ENCODE measurements at regions not wholly inside any gene's neighbourhood (a gene's known extent, or its start where the extent isn't known, plus 50 kb on each side); places are given as distances from the start of the nearest gene placed in this dataset.

DNA sequence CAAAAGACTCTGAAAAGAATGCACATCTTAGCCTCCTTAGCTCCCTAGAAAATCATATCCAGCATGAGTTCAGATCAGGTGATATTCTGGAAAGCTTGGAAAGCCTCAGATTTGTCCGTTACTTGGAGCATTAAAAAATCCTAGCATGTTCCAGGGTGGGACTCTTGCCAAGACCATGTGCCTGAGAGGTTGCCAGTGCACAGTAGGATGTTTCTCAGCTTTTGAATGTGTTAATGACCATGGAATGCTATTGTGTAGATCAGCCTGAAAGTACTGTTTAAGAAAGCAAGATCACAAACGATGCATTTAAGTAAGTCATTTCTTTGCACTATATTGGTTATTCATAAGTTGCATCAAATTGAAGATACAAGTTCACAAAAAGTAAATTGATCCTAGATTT is 230.5 kb downstream of the ETNK1 start:
- Histone ChIP-seq H3K79me2 (replicated peaks; ENCODE audit: insufficient read depth, low read length) (no peaks in the 10 kb centered on the region), H3K9ac (ENCODE audit: low read length) (no peak overlapping the region), H3K27me3 (ENCODE audit: insufficient read depth, low read depth, low read length) (no peaks in the 10 kb centered on the region), H3F3A (ENCODE audit: insufficient read depth, low read length, poor library complexity, severe bottlenecking) (no peaks in the 10 kb centered on the region), H3K9me2 (ENCODE audit: insufficient read depth, low read length) (no peaks in the 10 kb centered on the region), H4K20me1 (ENCODE audit: insufficient read depth) (no peaks in the 10 kb centered on the region), H3K36me3 (ENCODE audit: insufficient read depth, low read length) (no peaks in the 10 kb centered on the region), H3K27ac (ENCODE audit: low read length) (no peak overlapping the region), H3K4me2 (ENCODE audit: low read length) (no peak overlapping the region), H2AFZ (ENCODE audit: low read depth, low read length) (no peak overlapping the region), H3K4me3 (ENCODE audit: low read length) (no peak overlapping the region), H3K9me3 (ENCODE audit: low read length) (no peaks in the 10 kb centered on the region)
- TF ChIP-seq EZH2 (IDR thresholded peaks at IDR 0.05; ENCODE audit: borderline replicate concordance, insufficient read depth, low read length, poor library complexity, severe bottlenecking) (no peak), MXI1 (conservative IDR thresholded peaks at IDR 0.05; ENCODE audit: poor library complexity, severe bottlenecking) (no peak), RAD21 (conservative IDR thresholded peaks at IDR 0.05) (no peak), EP300 (conservative IDR thresholded peaks at IDR 0.05; ENCODE audit: poor library complexity, severe bottlenecking) (no peak), SMC3 (conservative IDR thresholded peaks at IDR 0.05; ENCODE audit: poor library complexity) (no peak), POLR2AphosphoS5 (IDR thresholded peaks at IDR 0.05) (no peak), TAF1 (IDR thresholded peaks at IDR 0.05; ENCODE audit: low read depth) (no peak)
- TF ChIP-seq, protein P1, sequence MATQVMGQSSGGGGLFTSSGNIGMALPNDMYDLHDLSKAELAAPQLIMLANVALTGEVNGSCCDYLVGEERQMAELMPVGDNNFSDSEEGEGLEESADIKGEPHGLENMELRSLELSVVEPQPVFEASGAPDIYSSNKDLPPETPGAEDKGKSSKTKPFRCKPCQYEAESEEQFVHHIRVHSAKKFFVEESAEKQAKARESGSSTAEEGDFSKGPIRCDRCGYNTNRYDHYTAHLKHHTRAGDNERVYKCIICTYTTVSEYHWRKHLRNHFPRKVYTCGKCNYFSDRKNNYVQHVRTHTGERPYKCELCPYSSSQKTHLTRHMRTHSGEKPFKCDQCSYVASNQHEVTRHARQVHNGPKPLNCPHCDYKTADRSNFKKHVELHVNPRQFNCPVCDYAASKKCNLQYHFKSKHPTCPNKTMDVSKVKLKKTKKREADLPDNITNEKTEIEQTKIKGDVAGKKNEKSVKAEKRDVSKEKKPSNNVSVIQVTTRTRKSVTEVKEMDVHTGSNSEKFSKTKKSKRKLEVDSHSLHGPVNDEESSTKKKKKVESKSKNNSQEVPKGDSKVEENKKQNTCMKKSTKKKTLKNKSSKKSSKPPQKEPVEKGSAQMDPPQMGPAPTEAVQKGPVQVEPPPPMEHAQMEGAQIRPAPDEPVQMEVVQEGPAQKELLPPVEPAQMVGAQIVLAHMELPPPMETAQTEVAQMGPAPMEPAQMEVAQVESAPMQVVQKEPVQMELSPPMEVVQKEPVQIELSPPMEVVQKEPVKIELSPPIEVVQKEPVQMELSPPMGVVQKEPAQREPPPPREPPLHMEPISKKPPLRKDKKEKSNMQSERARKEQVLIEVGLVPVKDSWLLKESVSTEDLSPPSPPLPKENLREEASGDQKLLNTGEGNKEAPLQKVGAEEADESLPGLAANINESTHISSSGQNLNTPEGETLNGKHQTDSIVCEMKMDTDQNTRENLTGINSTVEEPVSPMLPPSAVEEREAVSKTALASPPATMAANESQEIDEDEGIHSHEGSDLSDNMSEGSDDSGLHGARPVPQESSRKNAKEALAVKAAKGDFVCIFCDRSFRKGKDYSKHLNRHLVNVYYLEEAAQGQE (IDR thresholded peaks at IDR 0.05; ENCODE audit: borderline replicate concordance), result no peak
- TF ChIP-seq, protein P2, sequence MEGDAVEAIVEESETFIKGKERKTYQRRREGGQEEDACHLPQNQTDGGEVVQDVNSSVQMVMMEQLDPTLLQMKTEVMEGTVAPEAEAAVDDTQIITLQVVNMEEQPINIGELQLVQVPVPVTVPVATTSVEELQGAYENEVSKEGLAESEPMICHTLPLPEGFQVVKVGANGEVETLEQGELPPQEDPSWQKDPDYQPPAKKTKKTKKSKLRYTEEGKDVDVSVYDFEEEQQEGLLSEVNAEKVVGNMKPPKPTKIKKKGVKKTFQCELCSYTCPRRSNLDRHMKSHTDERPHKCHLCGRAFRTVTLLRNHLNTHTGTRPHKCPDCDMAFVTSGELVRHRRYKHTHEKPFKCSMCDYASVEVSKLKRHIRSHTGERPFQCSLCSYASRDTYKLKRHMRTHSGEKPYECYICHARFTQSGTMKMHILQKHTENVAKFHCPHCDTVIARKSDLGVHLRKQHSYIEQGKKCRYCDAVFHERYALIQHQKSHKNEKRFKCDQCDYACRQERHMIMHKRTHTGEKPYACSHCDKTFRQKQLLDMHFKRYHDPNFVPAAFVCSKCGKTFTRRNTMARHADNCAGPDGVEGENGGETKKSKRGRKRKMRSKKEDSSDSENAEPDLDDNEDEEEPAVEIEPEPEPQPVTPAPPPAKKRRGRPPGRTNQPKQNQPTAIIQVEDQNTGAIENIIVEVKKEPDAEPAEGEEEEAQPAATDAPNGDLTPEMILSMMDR (IDR thresholded peaks at IDR 0.05; ENCODE audit: poor library complexity, severe bottlenecking), result no peak

DNA sequence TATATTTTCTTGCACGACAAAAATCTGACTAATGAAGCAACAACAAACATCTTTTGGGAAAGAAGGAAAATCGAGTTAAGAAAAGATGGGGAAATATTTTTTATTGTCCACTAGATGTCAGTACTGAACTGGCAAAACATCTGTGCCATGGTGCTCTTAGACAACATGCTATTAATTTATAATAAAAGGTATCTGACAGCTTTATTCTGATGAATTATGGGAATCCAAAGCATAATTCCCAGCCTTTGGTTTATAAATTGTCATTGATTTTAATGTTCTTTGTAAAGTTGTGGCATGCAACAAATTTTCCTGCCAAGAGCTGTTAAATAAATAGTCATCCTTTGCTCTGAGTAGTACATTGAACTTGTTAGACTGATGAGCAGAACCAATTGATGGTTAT is 231.2 kb downstream of the ETNK1 start:
- Histone ChIP-seq H3K36me3 (ENCODE audit: insufficient read depth, low read length) (no peaks in the 10 kb centered on the region), H3K9me3 (ENCODE audit: low read length) (no peaks in the 10 kb centered on the region), H3K79me2 (replicated peaks; ENCODE audit: insufficient read depth, low read length) (no peaks in the 10 kb centered on the region), H3K27ac (ENCODE audit: low read length) (no peak overlapping the region), H3F3A (ENCODE audit: insufficient read depth, low read length, poor library complexity, severe bottlenecking) (no peaks in the 10 kb centered on the region), H2AFZ (ENCODE audit: low read depth, low read length) (no peak overlapping the region), H3K4me3 (ENCODE audit: low read length) (no peak overlapping the region), H3K9me2 (ENCODE audit: insufficient read depth, low read length) (no peaks in the 10 kb centered on the region), H4K20me1 (ENCODE audit: insufficient read depth) (no peaks in the 10 kb centered on the region), H3K9ac (ENCODE audit: low read length) (no peak overlapping the region), H3K27me3 (ENCODE audit: insufficient read depth, low read depth, low read length) (no peaks in the 10 kb centered on the region), H3K4me2 (ENCODE audit: low read length) (no peak overlapping the region)
- TF ChIP-seq TAF1 (IDR thresholded peaks at IDR 0.05; ENCODE audit: low read depth) (no peak), RAD21 (conservative IDR thresholded peaks at IDR 0.05) (peak; percentile 92), SMC3 (conservative IDR thresholded peaks at IDR 0.05; ENCODE audit: poor library complexity) (peak; percentile 88), EZH2 (IDR thresholded peaks at IDR 0.05; ENCODE audit: borderline replicate concordance, insufficient read depth, low read length, poor library complexity, severe bottlenecking) (no peak)
- TF ChIP-seq, protein P1 (IDR thresholded peaks at IDR 0.05; ENCODE audit: borderline replicate concordance), result no peak
- TF ChIP-seq, protein P2 (IDR thresholded peaks at IDR 0.05; ENCODE audit: poor library complexity, severe bottlenecking), result peak; percentile 85

Measured in neural cell (in vitro differentiated cells).